ENCODE measurements at regions not wholly inside any gene's neighbourhood (a gene's known extent, or its start where the extent isn't known, plus 50 kb on each side); places are given as distances from the start of the nearest gene placed in this dataset.

DNA sequence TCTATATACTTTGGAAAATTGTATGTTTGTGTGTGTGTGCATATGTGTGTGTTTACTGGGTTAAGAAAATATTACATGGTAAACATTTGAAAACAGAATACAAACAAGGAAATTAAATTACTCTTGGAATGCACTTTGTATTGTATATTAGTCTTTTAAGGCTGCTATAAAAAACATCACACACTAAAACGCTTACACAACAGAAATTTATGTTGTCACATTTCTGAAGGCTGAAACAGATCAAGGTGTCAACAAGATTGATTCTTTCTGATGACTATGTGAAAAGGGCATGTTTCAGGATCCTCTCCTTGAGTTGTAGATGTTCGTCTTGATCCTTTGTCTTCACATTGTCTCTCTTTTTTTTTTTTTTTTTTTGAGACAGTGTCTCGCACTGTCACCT is 149.1 kb upstream of the CNTN5 start:
- Histone ChIP-seq H3K9me3 (replicated peaks; ENCODE audit: control insufficient read depth, insufficient read depth, low read depth, low read length) (no peaks in the 10 kb centered on the region; the same call in 1 of the 2 replicates), H3K79me2 (ENCODE audit: control insufficient read depth, insufficient read depth, low read length) (no peaks in the 10 kb centered on the region), H3K4me2 (ENCODE audit: insufficient read depth, low read length) (no peak overlapping the region), H3K27me3 (ENCODE audit: control insufficient read depth in 2 of 2, insufficient read depth in 2 of 2, low read length in 2 of 2) (no peaks in the 10 kb centered on the region), H3K4me1 (replicated peaks in 1 of 2; ENCODE audit: control insufficient read depth in 2 of 2, insufficient read depth in 2 of 2, low read length in 2 of 2) (no peaks in the 10 kb centered on the region), H3K36me3 (ENCODE audit: control insufficient read depth, insufficient read depth, low read length) (no peaks in the 10 kb centered on the region), H3K27ac (ENCODE audit: extremely low read depth, low read depth, low read length) (no peak overlapping the region), H3K9ac (ENCODE audit: insufficient read depth in 1 of 2, low read depth in 2 of 2, low read length in 2 of 2) (no peak overlapping the region), H4K20me1 (replicated peaks; ENCODE audit: control insufficient read depth, insufficient read depth, low read length) (no peaks in the 10 kb centered on the region), H3K9me1 (ENCODE audit: control insufficient read depth, insufficient read depth, low read length) (no peaks in the 10 kb centered on the region), H2AFZ (ENCODE audit: low read depth, low read length) (no peak overlapping the region), H3K4me3 (no peak overlapping the region)
- ChIA-PET POLR2A (no interaction called here), CTCF (ENCODE audit: low intra/inter-chr PET ratio) (no interaction called here)
- intact Hi-C loops (cut with micrococcal nuclease), result no loop called here
- DNase-seq (ENCODE audit: extremely low read depth in 1 of 4, low spot score in 3 of 4) (no peak), ATAC-seq (no peak), FAIRE-seq (no peak)
- 3% methylated on average over 2 of the region's 3 CpGs for WGBS (ENCODE audit: insufficient coverage, low coverage, missing lambda C conversion rate)
- in situ Hi-C loops (cut with MboI), result no loop called here
- peak; percentile 47; the same call in 1 of the 2 replicates for TF ChIP-seq ZNF316 (IDR thresholded peaks at IDR 0.05)
- no peak for TF ChIP-seq ZSCAN29 (IDR thresholded peaks at IDR 0.05)
- BruUV-seq (replicated peaks), result no TSS peak

- BruUV-seq (replicated peaks), result no TSS peak
- TF ChIP-seq, protein P1, sequence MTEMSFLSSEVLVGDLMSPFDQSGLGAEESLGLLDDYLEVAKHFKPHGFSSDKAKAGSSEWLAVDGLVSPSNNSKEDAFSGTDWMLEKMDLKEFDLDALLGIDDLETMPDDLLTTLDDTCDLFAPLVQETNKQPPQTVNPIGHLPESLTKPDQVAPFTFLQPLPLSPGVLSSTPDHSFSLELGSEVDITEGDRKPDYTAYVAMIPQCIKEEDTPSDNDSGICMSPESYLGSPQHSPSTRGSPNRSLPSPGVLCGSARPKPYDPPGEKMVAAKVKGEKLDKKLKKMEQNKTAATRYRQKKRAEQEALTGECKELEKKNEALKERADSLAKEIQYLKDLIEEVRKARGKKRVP (CRISPR knock-in tag; IDR thresholded peaks at IDR 0.05), result 0 out of 2 replicates have a peak, but pooled peaks have one; percentile 30
- TF ChIP-seq E2F3 (CRISPR knock-in tag; IDR thresholded peaks at IDR 0.05), result no peak
- TF ChIP-seq ZC3H11A (IDR thresholded peaks at IDR 0.05; ENCODE audit: low read depth, low read length), result no peak
- TF ChIP-seq ZSCAN32 (CRISPR knock-in tag; IDR thresholded peaks at IDR 0.05), result 0 out of 2 replicates have a peak, but pooled peaks have one; percentile 54
- TF ChIP-seq ATF3 (IDR thresholded peaks at IDR 0.05), result peak; percentile 61
- no peak for TF ChIP-seq ATF3 (CRISPR knock-in tag; conservative IDR thresholded peaks at IDR 0.05)
- no peak for TF ChIP-seq CEBPG (CRISPR knock-in tag; IDR thresholded peaks at IDR 0.05)
- peak in 1 of 2 experiments; percentile 89; a peak in 3 of 4 replicates for TF ChIP-seq CEBPG (tag; conservative IDR thresholded peaks at IDR 0.05 in 1 of 2, IDR thresholded peaks at IDR 0.05 in 1 of 2)
- TF ChIP-seq, protein P2, sequence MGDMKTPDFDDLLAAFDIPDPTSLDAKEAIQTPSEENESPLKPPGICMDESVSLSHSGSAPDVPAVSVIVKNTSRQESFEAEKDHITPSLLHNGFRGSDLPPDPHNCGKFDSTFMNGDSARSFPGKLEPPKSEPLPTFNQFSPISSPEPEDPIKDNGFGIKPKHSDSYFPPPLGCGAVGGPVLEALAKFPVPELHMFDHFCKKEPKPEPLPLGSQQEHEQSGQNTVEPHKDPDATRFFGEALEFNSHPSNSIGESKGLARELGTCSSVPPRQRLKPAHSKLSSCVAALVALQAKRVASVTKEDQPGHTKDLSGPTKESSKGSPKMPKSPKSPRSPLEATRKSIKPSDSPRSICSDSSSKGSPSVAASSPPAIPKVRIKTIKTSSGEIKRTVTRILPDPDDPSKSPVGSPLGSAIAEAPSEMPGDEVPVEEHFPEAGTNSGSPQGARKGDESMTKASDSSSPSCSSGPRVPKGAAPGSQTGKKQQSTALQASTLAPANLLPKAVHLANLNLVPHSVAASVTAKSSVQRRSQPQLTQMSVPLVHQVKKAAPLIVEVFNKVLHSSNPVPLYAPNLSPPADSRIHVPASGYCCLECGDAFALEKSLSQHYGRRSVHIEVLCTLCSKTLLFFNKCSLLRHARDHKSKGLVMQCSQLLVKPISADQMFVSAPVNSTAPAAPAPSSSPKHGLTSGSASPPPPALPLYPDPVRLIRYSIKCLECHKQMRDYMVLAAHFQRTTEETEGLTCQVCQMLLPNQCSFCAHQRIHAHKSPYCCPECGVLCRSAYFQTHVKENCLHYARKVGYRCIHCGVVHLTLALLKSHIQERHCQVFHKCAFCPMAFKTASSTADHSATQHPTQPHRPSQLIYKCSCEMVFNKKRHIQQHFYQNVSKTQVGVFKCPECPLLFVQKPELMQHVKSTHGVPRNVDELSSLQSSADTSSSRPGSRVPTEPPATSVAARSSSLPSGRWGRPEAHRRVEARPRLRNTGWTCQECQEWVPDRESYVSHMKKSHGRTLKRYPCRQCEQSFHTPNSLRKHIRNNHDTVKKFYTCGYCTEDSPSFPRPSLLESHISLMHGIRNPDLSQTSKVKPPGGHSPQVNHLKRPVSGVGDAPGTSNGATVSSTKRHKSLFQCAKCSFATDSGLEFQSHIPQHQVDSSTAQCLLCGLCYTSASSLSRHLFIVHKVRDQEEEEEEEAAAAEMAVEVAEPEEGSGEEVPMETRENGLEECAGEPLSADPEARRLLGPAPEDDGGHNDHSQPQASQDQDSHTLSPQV (IDR thresholded peaks at IDR 0.05), result no peak
Observed at GRCh38 chr11:98874050-98874449, 146.7 kb upstream of the CNTN5 start.

More at GRCh38 chr11:98874050-98874449, 146.7 kb upstream of the CNTN5 start:
- in situ Hi-C loops (cut with MboI), result no loop called here
- ATAC-seq, result no peak
- H3K9me3 ChIP-seq (replicated peaks; ENCODE audit: control insufficient read depth, insufficient read depth, low read depth, low read length), result no peaks in the 10 kb centered on the region; the same call in 1 of the 2 replicates
- POLR2A ChIA-PET, result no interaction called here
- H4K20me1 ChIP-seq (replicated peaks; ENCODE audit: control insufficient read depth, insufficient read depth, low read length), result no peaks in the 10 kb centered on the region
- no peak for FAIRE-seq
- intact Hi-C loops (cut with micrococcal nuclease), result no loop called here
- no peak overlapping the region for H3K9ac ChIP-seq (ENCODE audit: insufficient read depth in 1 of 2, low read depth in 2 of 2, low read length in 2 of 2)
- H3K4me1 ChIP-seq (replicated peaks in 1 of 2; ENCODE audit: control insufficient read depth in 2 of 2, insufficient read depth in 2 of 2, low read length in 2 of 2), result no peaks in the 10 kb centered on the region
- H3K36me3 ChIP-seq (ENCODE audit: control insufficient read depth, insufficient read depth, low read length), result no peaks in the 10 kb centered on the region
- H2AFZ ChIP-seq (ENCODE audit: low read depth, low read length), result no peak overlapping the region
- WGBS (ENCODE audit: insufficient coverage, low coverage, missing lambda C conversion rate), result 5% methylated on average over 2 of the region's 2 CpGs
- CTCF ChIA-PET (ENCODE audit: low intra/inter-chr PET ratio), result no interaction called here
- no peak overlapping the region for H3K4me2 ChIP-seq (ENCODE audit: insufficient read depth, low read length)
- no peaks in the 10 kb centered on the region for H3K79me2 ChIP-seq (ENCODE audit: control insufficient read depth, insufficient read depth, low read length)
- no peak for DNase-seq (ENCODE audit: extremely low read depth in 1 of 4, low spot score in 3 of 4)
- no peak overlapping the region for H3K4me3 ChIP-seq
- no peak overlapping the region for H3K27ac ChIP-seq (ENCODE audit: extremely low read depth, low read depth, low read length)
- H3K9me1 ChIP-seq (ENCODE audit: control insufficient read depth, insufficient read depth, low read length), result no peaks in the 10 kb centered on the region
- no peaks in the 10 kb centered on the region for H3K27me3 ChIP-seq (ENCODE audit: control insufficient read depth in 2 of 2, insufficient read depth in 2 of 2, low read length in 2 of 2)

Measured in K562 (cell line).